ENCODE measurements at regions not wholly inside any gene's neighbourhood (a gene's known extent, or its start where the extent isn't known, plus 50 kb on each side); places are given as distances from the start of the nearest gene placed in this dataset.
A peak's percentile ranks its signal among the peaks of the same experiment; 100 is the strongest.

DNA sequence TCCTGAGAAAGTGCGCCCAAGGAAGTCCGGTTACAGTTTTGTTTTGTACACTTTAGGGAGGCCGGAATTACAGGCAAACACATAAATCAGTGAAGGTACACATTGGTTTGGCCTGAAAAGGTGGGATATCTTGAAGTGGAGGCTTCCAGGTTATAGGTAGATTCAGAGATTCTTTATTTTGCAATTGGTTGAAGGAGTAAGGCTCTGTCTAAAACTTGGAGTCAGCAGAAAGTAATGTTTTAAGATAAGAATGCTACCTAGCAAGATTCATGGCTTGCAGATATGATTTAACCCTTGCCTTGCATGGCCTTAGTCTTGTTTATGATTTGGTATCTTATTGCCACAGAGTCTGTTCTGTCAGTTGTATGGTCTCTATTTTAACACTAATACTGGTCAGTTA, 165.9 kb upstream of the NDUFV2 start:
- H2BK5ac ChIP-seq (ENCODE audit: low read depth, low read length) = 0 out of 2 replicates have a peak overlapping the region, but pooled peaks have one; percentile 83
- H4K8ac ChIP-seq (ENCODE audit: extremely low read depth, insufficient read depth, low read length) = no peak overlapping the region
- H3K27me3 ChIP-seq (replicated peaks in 1 of 4; ENCODE audit: control insufficient read depth in 3 of 4, extremely low read depth in 1 of 4, insufficient read depth in 3 of 4, low read length in 3 of 4) = no peaks in the 10 kb centered on the region
- H3K4me1 ChIP-seq (replicated peaks in 1 of 4; ENCODE audit: control insufficient read depth in 3 of 4, insufficient read depth in 4 of 4, low read length in 3 of 4) = peaks cover 4 to 17% (median 11%) of the 10 kb centered on the region in 4 experiments; a peak in 6 of 7 replicates
- no peak overlapping the region for H3K56ac ChIP-seq (replicated peaks; ENCODE audit: insufficient read length, low read depth, low read length)
- no peak overlapping the region for H3K4me2 ChIP-seq (ENCODE audit: insufficient read depth in 1 of 2, low read depth in 2 of 2, low read length in 2 of 2)
- H4K91ac ChIP-seq (replicated peaks; ENCODE audit: insufficient read length, low read length) = peak overlapping the region; percentile 45
- no peak overlapping the region for H3K4ac ChIP-seq (replicated peaks; ENCODE audit: insufficient read length, low read depth, low read length)
- no peak overlapping the region for H4K5ac ChIP-seq (ENCODE audit: insufficient read length, low read depth, low read length)
- POLR2A ChIA-PET (ENCODE audit: partially characterized antibody) = interaction anchor here (1.5 kb wide), 1 partner anchor 12 kb away, joined by 3 read pairs; no protein-coding TSS in a partner anchor
- no peaks in the 10 kb centered on the region for H4K20me1 ChIP-seq (replicated peaks in 1 of 2; ENCODE audit: control insufficient read depth in 1 of 2, insufficient read depth in 2 of 2, low read length in 2 of 2)
- FAIRE-seq (no peak), DNase-seq (ENCODE audit: low read depth in 1 of 2, low spot score in 2 of 2) (no peak)
- CTCF ChIA-PET (ENCODE audit: partially characterized antibody) = no interaction called here
- H3K9me3 ChIP-seq (ENCODE audit: insufficient read depth in 2 of 2, low read depth in 1 of 2, low read length in 1 of 2) = peaks cover 7 to 10% of the 10 kb centered on the region in 2 experiments
- no peak overlapping the region; the same call in 1 of the 2 replicates for H2AFZ ChIP-seq (ENCODE audit: low read length)
- peak overlapping the region; percentile 96; the same call in 1 of the 2 replicates for H2BK12ac ChIP-seq (ENCODE audit: low read depth, low read length)
- no peak overlapping the region; the same call in 1 of the 2 replicates for H2BK20ac ChIP-seq (ENCODE audit: low read length)
- no peak overlapping the region for H3K23ac ChIP-seq (ENCODE audit: insufficient read length)
- H3K18ac ChIP-seq (ENCODE audit: extremely low read depth, low read length) = no peak overlapping the region
- no peak overlapping the region for H2BK15ac ChIP-seq (ENCODE audit: low read length)
- H3K23me2 ChIP-seq (ENCODE audit: low read depth, low read length) = no peaks in the 10 kb centered on the region
- H3K79me1 ChIP-seq (ENCODE audit: low read depth, low read length) = no peaks in the 10 kb centered on the region
- H2BK120ac ChIP-seq (replicated peaks; ENCODE audit: low read depth, low read length) = peak overlapping the region; percentile 95
- H3K79me2 ChIP-seq (ENCODE audit: control insufficient read depth in 1 of 2, insufficient read depth in 2 of 2, low read length in 2 of 2) = no peaks in the 10 kb centered on the region
- H3K9ac ChIP-seq (replicated peaks in 1 of 4; ENCODE audit: extremely low read depth in 1 of 4, low read depth in 3 of 4, low read length in 3 of 4) = no peak overlapping the region
- no peak overlapping the region for H3K4me3 ChIP-seq (ENCODE audit: extremely low read depth in 1 of 4, insufficient read depth in 2 of 4, low read depth in 3 of 4, low read length in 4 of 4)
- 93% methylated on average over 3 of the region's 3 CpGs; no CpG with 5 or more reads in 1 of the 2 experiments for WGBS, 2 experiments (ENCODE audit: extremely low coverage in 1 of 2, insufficient coverage in 1 of 2, insufficient read length in 1 of 2, insufficient replicate concordance in 2 of 2, low coverage in 1 of 2, low lambda C conversion rate in 2 of 2, missing lambda C conversion rate in 1 of 2)
- peaks cover 0 to 6% (median under 1%) of the 10 kb centered on the region in 4 experiments; a peak in 4 of 8 replicates for H3K36me3 ChIP-seq (ENCODE audit: control insufficient read depth in 2 of 4, insufficient read depth in 4 of 4, low read length in 3 of 4)
- no peak overlapping the region for H2AK5ac ChIP-seq (ENCODE audit: low read depth, low read length)
- H3K27ac ChIP-seq (ENCODE audit: low read depth, low read length) = peak overlapping the region; percentile 84; the same call in 1 of the 2 replicates
- no peak overlapping the region for H3K14ac ChIP-seq (ENCODE audit: insufficient read length)
- TF ChIP-seq CHD2 (IDR thresholded peaks at IDR 0.05; ENCODE audit: low read length) (no peak), RNF2 (IDR thresholded peaks at IDR 0.05; ENCODE audit: borderline replicate concordance, low read depth, low read length, missing control alignments, poor library complexity, severe bottlenecking) (no peak), EP300 (IDR thresholded peaks at IDR 0.05; ENCODE audit: borderline replicate concordance in 1 of 2, low read depth in 2 of 2, low read length in 2 of 2) (no peak), BRCA1 (IDR thresholded peaks at IDR 0.05; ENCODE audit: low read depth, low read length) (no peak), KDM4A (IDR thresholded peaks at IDR 0.05; ENCODE audit: low read depth, low read length, severe bottlenecking) (no peak), CBX8 (IDR thresholded peaks at IDR 0.05; ENCODE audit: borderline replicate concordance, low read depth, low read length) (no peak), POLR2A (IDR thresholded peaks at IDR 0.05; ENCODE audit: control extremely low read depth in 1 of 2, low read depth in 2 of 2, low read length in 2 of 2) (no peak)
- TF ChIP-seq, protein P1, sequence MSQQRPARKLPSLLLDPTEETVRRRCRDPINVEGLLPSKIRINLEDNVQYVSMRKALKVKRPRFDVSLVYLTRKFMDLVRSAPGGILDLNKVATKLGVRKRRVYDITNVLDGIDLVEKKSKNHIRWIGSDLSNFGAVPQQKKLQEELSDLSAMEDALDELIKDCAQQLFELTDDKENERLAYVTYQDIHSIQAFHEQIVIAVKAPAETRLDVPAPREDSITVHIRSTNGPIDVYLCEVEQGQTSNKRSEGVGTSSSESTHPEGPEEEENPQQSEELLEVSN (IDR thresholded peaks at IDR 0.05) = no peak

Measured in H1 (cell line).